ENCODE measurements at regions not wholly inside any gene's neighbourhood (a gene's known extent, or its start where the extent isn't known, plus 50 kb on each side); places are given as distances from the start of the nearest gene placed in this dataset.

DNA sequence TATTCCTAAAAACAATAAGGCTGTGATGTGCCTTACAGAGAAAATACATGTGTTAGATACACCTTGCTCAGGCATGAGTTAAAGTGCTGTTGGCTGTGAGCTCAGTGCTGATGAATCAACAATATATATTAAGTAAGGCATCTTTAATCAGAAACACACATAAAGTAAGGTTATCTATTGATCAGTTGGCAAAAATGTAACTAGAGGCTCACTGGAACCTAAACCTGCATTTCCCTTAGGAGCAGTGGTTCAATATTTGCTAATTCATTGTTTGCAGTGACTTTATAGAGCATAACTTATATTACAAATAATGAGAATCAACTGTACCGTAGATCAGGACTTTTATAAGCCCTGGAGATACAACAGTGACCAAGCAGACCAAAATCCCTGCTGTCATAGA is 77.0 kb upstream of the CYP1B1 start:
- H3K9me3 Mint-ChIP-seq (ENCODE audit: unreplicated experiment), result no peaks in the 10 kb centered on the region
- no peaks in the 10 kb centered on the region for H3K36me3 Mint-ChIP-seq (ENCODE audit: low read depth, unreplicated experiment)
- peaks cover 20% of the 10 kb centered on the region for H3K4me1 Mint-ChIP-seq (ENCODE audit: unreplicated experiment)
- TF ChIP-seq, protein P1, sequence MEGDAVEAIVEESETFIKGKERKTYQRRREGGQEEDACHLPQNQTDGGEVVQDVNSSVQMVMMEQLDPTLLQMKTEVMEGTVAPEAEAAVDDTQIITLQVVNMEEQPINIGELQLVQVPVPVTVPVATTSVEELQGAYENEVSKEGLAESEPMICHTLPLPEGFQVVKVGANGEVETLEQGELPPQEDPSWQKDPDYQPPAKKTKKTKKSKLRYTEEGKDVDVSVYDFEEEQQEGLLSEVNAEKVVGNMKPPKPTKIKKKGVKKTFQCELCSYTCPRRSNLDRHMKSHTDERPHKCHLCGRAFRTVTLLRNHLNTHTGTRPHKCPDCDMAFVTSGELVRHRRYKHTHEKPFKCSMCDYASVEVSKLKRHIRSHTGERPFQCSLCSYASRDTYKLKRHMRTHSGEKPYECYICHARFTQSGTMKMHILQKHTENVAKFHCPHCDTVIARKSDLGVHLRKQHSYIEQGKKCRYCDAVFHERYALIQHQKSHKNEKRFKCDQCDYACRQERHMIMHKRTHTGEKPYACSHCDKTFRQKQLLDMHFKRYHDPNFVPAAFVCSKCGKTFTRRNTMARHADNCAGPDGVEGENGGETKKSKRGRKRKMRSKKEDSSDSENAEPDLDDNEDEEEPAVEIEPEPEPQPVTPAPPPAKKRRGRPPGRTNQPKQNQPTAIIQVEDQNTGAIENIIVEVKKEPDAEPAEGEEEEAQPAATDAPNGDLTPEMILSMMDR (IDR thresholded peaks at IDR 0.05; ENCODE audit: unreplicated experiment), result no peak
- H3K27ac Mint-ChIP-seq (ENCODE audit: unreplicated experiment), result no peak overlapping the region
- DNase-seq (ENCODE audit: low spot score), result no peak
- no peaks in the 10 kb centered on the region for H3K27me3 Mint-ChIP-seq (ENCODE audit: unreplicated experiment)
- H3K4me3 Mint-ChIP-seq (ENCODE audit: unreplicated experiment), result no peak overlapping the region

DNA sequence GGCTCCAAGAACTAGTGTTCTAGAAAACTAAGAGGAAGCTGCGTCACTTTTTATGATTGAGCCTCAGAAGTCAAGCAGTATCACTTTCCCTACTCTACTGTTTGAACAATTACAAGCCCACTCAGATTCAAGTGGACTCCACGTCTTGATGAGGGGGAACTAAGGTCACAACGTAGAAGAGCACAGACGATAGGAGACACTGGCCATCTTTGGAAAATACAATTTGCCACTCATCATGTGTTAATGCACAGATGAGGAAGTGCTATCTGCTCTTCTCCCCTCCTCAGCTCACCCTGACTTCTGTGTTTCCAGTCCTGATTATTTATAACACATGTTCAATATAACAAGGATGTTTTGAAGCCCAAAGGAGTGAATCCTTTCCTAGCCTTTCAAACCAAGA is 76.1 kb upstream of the CYP1B1 start:
- H3K36me3 Mint-ChIP-seq (ENCODE audit: low read depth, unreplicated experiment), result no peaks in the 10 kb centered on the region
- peaks cover 21% of the 10 kb centered on the region for H3K4me1 Mint-ChIP-seq (ENCODE audit: unreplicated experiment)
- no peak overlapping the region for H3K27ac Mint-ChIP-seq (ENCODE audit: unreplicated experiment)
- H3K4me3 Mint-ChIP-seq (ENCODE audit: unreplicated experiment), result no peak overlapping the region
- peaks cover under 1% of the 10 kb centered on the region for H3K27me3 Mint-ChIP-seq (ENCODE audit: unreplicated experiment)
- no peaks in the 10 kb centered on the region for H3K9me3 Mint-ChIP-seq (ENCODE audit: unreplicated experiment)
- TF ChIP-seq, protein P1 (IDR thresholded peaks at IDR 0.05; ENCODE audit: unreplicated experiment), result no peak
- DNase-seq (ENCODE audit: low spot score), result no peak

DNA sequence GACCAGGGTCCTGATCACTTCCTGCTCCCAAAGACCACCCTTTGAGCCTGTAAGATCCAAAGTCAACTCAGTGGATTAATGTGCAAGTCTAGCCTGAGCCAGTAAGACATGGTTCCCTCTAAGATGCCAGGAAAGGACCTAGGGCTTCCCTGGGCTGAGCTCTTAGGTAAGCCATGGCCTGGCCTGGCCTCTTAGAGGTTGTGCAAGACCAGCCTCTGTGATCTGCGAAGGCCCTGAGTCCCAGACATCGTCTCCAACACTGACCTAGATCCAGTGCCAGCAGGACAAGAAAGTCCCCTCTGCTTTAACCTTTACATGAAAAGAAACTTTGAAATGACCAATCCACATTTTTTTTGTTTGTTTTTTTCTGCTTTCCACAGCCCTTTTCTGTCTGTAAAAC is 73.6 kb upstream of the CYP1B1 start:
- TF ChIP-seq, protein P1 (IDR thresholded peaks at IDR 0.05; ENCODE audit: unreplicated experiment), result no peak
- Mint-ChIP-seq H3K27ac (ENCODE audit: unreplicated experiment) (no peak overlapping the region), H3K4me1 (ENCODE audit: unreplicated experiment) (peaks cover 9% of the 10 kb centered on the region), H3K4me3 (ENCODE audit: unreplicated experiment) (no peak overlapping the region), H3K36me3 (ENCODE audit: low read depth, unreplicated experiment) (no peaks in the 10 kb centered on the region), H3K9me3 (ENCODE audit: unreplicated experiment) (no peaks in the 10 kb centered on the region), H3K27me3 (ENCODE audit: unreplicated experiment) (peaks cover 2% of the 10 kb centered on the region)
- no peak for DNase-seq (ENCODE audit: low spot score)

DNA sequence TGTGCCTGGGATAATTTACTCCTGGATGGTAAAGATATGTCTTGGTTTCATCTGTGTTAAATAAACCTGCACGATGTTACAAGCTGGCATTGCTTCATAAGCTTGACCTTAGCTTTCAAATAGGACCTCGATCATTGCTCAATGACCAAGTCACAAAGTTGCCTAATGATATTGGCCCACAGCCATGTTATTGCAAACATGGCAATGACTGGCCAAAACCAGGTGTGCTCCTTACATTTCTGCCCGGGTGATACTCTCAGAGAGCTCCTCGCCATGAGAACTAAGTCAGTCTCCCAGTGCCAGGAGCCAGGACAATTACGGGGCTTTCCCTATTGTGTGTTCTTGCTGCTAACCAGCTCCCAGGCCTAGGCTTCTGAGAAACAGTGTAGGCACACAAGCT is 72.5 kb upstream of the CYP1B1 start:
- no peak overlapping the region for H3K27ac Mint-ChIP-seq (ENCODE audit: unreplicated experiment)
- no peaks in the 10 kb centered on the region for H3K36me3 Mint-ChIP-seq (ENCODE audit: low read depth, unreplicated experiment)
- peaks cover 2% of the 10 kb centered on the region for H3K27me3 Mint-ChIP-seq (ENCODE audit: unreplicated experiment)

DNA sequence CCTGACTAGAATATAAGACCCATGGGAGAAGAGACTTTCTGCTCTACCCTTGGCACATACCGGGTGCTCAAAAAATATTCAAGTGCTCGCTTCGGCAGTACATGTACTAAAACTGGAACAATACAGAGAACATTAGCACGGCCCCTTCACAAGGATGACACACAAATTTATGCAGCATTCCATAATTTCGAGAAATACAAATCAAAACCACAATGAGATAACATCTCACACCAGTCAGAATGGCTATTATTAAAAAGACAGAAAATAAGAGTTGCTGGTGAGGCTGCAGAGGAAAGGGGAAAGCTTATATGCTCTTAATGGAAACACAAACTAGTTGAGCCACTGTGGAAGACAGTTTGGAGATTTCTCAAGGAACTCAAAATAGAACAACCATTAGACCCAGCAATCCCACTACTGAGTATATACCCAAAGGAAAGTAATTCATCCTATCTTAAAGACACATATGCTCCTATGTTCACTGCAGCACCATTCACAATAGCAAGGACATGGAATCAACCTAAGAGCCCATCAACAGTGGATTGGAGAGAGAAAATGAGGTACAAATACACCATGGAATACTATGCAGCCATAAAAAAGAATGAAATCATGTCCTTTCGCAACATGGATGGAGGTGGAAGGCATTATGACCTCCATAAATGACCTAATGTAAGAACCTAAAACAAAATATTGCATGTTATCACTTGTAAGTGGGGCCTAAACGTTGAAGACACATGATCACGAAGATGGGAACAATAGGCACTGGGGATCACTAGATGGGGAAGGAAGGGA is 71.6 kb upstream of the CYP1B1 start:
- H3K4me1 Mint-ChIP-seq (ENCODE audit: unreplicated experiment), result peaks cover 6% of the 10 kb centered on the region
- H3K27ac Mint-ChIP-seq (ENCODE audit: unreplicated experiment), result no peak overlapping the region
- TF ChIP-seq, protein P1 (IDR thresholded peaks at IDR 0.05; ENCODE audit: unreplicated experiment), result no peak
- no peaks in the 10 kb centered on the region for H3K36me3 Mint-ChIP-seq (ENCODE audit: low read depth, unreplicated experiment)
- H3K4me3 Mint-ChIP-seq (ENCODE audit: unreplicated experiment), result no peak overlapping the region
- no peak for DNase-seq (ENCODE audit: low spot score)
- peaks cover 2% of the 10 kb centered on the region for H3K27me3 Mint-ChIP-seq (ENCODE audit: unreplicated experiment)
- H3K9me3 Mint-ChIP-seq (ENCODE audit: unreplicated experiment), result no peaks in the 10 kb centered on the region

More for the DNA sequence above, 72.5 kb upstream of the CYP1B1 start:
- Mint-ChIP-seq H3K4me1 (ENCODE audit: unreplicated experiment) (peaks cover 8% of the 10 kb centered on the region), H3K4me3 (ENCODE audit: unreplicated experiment) (no peak overlapping the region), H3K9me3 (ENCODE audit: unreplicated experiment) (no peaks in the 10 kb centered on the region)
- TF ChIP-seq, protein P1 (IDR thresholded peaks at IDR 0.05; ENCODE audit: unreplicated experiment), result no peak
- DNase-seq (ENCODE audit: low spot score), result no peak

Data from endothelial cell (in vitro differentiated cells).